Mammary epithelial cell (primary cell): ENCODE measurements at regions not wholly inside any gene's neighbourhood (a gene's known extent, or its start where the extent isn't known, plus 50 kb on each side); places are given as distances from the start of the nearest gene placed in this dataset.

Source experiments
- CTCF ChIP-seq, 2 donors: IDR thresholded peaks in 1 of 2; conservative IDR thresholded peaks in 1 of 2; 2 replicates each; pipeline ENCODE4 v1.5.1; 2011 to 2012; ENCODE audit warnings: inconsistent platforms in 2 of 2, low read length in 2 of 2, mild to moderate bottlenecking in 2 of 2, control low read depth in 1 of 2, low read depth in 1 of 2; ENCODE audit not compliant: insufficient read depth in 1 of 2; ENCODE audit errors: extremely low read depth in 1 of 2
- EZH2 ChIP-seq: IDR thresholded peaks from 2 replicates; pipeline ENCODE4 v1.6.1; 2012; ENCODE audit warnings: low read length, inconsistent platforms, borderline replicate concordance

DNA sequence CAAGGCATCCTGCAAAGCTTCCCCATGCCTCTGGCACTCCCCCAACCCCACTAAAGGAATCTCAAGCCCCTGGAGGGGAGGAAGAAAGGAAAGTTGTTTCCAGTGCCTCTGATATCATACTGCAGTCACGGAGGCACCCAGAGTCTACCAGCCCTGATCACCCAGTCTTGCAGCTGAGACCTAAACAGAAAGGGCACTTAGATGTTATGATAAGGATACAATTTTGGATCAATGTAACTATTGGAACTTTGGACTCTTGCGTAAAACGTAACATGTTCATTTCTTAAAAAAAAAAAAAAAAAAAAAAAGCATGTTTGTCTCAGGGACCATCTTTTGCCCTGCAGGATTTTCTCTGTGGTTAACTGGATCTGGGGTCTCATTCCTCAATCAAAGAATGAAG, 52.4 kb upstream of the COX10 start:
- TF ChIP-seq CTCF (conservative IDR thresholded peaks at IDR 0.05 in 1 of 2, IDR thresholded peaks at IDR 0.05 in 1 of 2; ENCODE audit: extremely low read depth in 1 of 2, insufficient read depth in 1 of 2, low read depth in 1 of 2, low read length in 2 of 2) (no peak), EZH2 (no peak)
